DMS53 (cell line): ENCODE measurements at regions not wholly inside any gene's neighbourhood (a gene's known extent, or its start where the extent isn't known, plus 50 kb on each side); places are given as distances from the start of the nearest gene placed in this dataset.
"Not testable (repeated sequence)": the region's sequence is repeated elsewhere in the genome, so short reads cannot be mapped to it uniquely, and the experiment has no call there.

Experiments
- DNase-seq: peaks from one replicate; lab custom pipeline; 2025; lab: John Stamatoyannopoulos, UW

DNA sequence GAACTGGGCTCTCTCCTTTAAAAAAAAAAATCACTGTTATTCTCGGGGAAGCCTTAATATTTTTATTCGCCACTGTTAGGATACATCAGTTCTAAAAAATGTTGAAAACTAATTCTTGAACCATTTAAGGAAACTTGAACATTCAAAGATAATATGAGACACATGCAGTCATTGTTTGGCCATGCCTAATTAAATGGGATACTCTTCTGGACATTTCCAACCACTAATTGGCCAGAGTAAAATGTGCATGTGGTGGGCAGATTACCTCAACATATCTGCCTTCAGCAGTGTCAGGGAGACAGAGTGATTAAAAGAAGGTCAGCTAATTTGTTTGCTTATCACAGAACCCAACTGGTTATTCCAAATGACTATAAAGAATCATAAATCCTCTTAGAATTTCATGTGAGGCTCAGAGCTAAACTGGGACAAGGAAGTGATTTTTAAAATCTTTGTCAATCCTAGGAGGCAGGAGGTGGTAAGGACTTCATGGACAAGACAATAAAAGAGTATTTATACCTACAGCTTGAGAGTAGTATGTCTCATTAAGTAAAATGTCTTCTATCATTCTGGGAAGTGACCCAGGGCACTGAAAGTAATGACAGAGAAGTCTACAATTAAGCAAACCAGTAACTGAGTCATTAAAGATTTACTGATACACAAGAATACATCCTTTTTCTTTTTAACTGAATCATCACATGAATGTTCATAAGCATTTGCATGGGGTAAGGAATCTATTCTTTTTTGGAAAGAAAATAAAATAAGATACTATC, 242.9 kb upstream of the TRPM3 start:
- no peak for DNase-seq

DNA sequence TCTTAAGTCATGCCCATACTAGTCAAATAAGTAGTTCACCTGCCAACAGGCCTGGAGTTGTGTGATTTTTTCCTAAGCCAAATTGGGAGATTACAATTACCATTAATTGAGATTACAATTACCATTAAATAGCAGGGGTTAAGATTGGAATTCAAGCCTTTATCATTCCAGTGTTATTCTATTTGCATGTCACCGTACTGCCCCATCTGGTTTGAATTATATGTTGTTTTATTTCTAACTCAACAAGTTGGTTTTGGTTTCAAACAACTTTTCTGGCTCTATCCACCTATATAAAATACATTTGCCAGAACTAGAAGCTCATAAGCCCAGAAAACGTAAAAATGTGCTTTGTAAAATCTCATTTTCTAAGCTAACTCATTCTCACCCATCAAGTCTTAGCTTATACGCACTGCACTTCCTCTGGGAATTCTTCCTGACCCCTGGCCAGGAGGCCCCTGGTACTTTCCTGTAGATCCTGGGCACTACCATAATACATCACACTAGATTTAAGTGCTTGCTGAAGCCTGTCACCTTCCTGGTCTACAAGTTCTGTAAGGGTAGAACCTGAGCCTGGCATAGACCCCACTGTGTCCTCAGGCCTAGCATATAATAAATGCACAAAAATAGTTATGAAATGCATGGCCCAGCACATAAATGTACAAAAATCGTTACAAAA, 242.0 kb upstream of the TRPM3 start:
- no peak for DNase-seq

DNA sequence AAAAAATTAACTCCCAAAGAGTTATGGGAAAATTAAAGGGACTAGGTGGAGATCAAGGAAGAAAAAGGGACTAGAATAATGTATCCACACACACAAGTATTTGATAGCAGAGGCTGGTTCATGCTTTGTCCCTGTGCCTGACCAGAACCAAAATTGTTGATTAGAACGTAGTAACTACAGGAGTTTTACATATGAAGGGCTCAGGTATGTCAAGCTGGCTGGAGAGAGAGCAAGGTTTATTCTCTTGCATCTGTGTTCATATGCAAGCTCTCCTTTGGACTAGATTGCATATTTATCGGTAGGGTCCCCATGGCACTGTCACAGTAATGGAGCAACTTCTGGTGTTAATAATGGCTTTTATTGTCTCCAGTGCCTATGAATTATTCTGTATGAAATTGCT, 239.9 kb upstream of the TRPM3 start:
- DNase-seq, result no peak

GRCh38 chr9:71357346-71357745, 235.9 kb upstream of the TRPM3 start:
- DNase-seq, result no peak

DNA sequence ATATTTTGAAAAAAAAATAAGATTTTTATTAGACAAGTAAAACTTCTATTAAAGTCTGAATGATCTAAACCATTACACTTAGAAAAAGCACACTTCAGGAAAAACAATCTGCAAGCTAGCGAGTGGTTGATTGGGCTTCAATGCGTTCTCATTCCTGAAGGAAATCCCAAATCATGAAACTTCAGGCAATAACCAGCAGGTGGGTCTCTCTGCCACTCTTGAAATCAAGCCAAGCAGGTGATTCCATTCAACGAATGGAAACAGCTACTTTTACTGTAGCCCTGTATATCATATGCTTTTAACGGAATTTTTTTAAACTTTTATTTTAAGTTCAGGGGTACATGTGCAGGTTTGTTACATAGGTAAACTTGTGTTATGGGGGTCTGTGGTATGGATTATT, 234.5 kb upstream of the TRPM3 start:
- DNase-seq, result peak; percentile 21

GRCh38 chr9:71353720-71354119, 232.3 kb upstream of the TRPM3 start:
- no peak for DNase-seq

DNA sequence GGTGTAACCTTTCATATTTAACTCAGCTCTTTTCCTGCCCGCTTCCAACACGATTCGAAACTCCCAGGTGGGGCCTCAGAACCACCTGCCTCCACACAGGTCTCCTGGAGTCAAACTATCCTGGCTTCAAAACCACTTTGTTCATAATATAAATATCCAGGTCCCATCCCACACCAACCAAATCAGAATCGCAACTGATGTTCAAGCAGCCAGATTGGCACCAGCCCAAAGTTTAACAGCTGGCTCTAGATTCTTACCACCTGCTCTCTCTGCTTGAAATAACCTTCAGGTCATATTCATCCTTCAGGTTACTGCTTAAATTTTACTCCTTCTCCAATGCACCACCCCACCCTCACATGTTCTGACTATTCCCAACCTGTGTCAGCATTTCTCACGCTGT, 231.4 kb upstream of the TRPM3 start:
- peak; percentile 25 for DNase-seq

GRCh38 chr9:71349218-71349617, 227.8 kb upstream of the TRPM3 start:
- no peak for DNase-seq

DNA sequence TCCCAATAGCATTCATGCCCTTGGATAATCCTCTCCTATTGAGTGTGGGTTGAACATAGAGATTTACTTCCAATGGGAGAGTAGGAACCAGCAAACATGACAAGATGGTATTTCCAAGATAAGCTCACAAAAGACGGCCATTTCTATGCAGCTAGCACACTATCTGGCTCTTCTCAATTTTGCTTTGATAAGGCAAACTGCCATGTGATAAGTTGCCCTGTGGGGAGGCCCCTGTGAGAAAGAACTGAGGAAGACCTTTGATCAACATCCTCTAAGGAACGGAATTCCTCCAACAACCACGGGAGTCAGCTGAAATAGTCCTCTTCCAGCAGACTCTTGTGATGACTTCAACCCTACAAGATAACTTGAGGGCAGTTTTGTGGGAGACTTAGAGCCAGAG, 211.9 kb upstream of the TRPM3 start:
- no peak for DNase-seq

GRCh38 chr9:71331603-71332002, 210.2 kb upstream of the TRPM3 start:
- DNase-seq, result no peak

GRCh38 chr9:71329873-71330272, 208.5 kb upstream of the TRPM3 start:
- DNase-seq, result no peak

DNA sequence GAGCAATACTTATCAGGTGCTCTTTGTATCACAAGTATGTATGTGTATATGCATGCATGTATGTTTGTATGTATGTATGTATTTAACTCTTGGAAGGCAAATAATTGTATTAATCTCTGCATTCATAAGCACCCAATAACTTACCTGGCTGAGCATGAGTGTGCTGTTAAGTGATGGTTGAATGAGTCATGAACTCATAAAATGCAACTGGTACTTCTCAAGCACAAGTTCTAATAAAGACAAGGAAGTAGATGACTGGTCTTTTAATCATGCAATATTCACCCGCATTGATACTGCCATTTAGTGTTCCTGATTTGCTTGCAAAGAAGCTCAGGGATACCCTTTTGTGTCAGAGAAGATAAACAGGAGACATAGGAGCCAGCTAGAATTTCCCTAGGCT, 204.9 kb upstream of the TRPM3 start:
- DNase-seq, result peak; percentile 52

- no peak for DNase-seq
These were observed 201.9 kb upstream of the TRPM3 start for GRCh38 chr9:71323357-71323756.

DNA sequence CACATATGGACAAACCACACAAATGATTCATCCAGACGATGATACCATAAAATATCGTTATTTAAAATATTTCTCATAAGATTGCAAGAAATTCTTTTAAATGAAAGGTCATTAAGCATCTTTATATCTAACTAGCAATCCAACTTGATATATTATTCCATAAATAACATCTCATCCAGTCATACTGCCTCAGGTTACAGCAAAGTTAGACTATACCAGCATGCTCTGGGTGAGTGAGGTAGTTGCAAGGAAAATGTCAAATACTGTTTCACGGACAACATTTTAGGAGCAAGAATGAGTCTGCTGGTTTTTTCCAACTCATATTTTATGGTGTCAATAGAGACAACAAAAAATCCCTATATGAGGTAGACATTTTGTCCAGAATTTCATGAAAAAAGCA, 200.9 kb upstream of the TRPM3 start:
- no peak for DNase-seq

DNA sequence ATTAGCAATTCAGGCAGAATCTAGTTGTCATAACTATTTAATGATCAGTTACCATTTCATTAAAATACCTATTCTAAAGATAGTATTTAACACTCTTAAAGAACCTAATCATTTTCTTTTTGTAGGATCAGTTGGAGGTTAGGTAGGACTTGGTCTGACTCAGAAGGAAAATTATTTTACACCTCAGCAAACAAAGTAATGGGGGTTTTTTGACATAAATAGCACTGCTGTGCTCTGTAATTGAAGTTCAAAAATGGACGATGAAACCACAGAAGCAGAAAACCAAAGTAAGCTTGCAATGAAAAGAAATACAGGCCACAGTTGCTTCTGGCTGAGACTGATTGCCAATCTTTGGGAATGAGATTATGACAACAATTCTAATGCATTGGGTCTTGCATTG, 187.0 kb upstream of the TRPM3 start:
- DNase-seq, result no peak

- DNase-seq, result no peak
These were observed 184.7 kb upstream of the TRPM3 start for GRCh38 chr9:71306134-71306533.

- no peak for DNase-seq
These were observed 181.9 kb upstream of the TRPM3 start for GRCh38 chr9:71303351-71303750.

DNA sequence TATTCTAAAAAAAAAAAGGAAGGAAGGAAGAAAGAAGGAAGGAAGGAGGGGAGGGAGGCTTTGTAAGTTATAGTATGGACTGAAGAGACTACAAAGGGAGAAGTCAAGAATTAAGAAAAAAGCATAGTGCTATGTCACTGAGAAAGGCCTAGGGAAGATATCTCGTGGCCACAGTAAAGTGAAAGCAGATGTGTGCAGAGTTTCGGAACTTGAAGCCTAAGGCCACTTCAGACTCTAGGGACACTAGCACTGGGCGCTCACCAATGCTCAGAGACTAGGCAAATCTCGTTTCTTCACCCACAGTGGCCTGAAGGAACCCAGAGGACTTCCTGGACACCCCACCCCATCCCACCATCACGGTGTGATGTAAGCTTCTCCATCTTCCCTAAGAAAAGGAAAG, 181.4 kb upstream of the TRPM3 start:
- DNase-seq, result no peak

- no peak for DNase-seq
These were observed 174.5 kb upstream of the TRPM3 start for GRCh38 chr9:71295928-71296327.

DNA sequence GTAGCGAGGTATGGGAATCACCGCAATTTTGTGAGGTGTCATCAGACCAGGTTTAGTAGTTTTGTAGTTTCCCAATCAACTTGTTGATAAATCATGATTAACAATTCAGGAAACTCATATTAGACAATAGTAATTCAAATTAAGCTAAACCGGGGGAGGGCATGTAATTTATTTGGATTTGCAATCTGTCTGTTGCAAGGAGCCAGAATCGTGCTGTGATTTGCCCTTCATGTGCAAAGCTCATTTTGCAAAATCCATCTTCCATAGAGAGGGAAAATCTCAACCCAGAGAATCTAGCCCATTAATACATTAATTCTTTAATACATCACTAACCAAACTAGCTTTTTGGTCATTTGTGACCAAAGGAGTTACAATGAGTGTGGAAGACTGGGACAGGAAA, 164.7 kb upstream of the TRPM3 start:
- no peak for DNase-seq

GRCh38 chr9:71285191-71285656, 163.8 kb upstream of the TRPM3 start:
- peak; percentile 81 for DNase-seq

- not testable (repeated sequence) for DNase-seq
These were observed 160.7 kb upstream of the TRPM3 start for GRCh38 chr9:71282116-71282515.

GRCh38 chr9:71279151-71279739, 157.8 kb upstream of the TRPM3 start:
- DNase-seq, result peak; percentile 8
